ENCODE measurements at regions not wholly inside any gene's neighbourhood (a gene's known extent, or its start where the extent isn't known, plus 50 kb on each side); places are given as distances from the start of the nearest gene placed in this dataset.
"Not testable (repeated sequence)": the region's sequence is repeated elsewhere in the genome, so short reads cannot be mapped to it uniquely, and the experiment has no call there.

DNA sequence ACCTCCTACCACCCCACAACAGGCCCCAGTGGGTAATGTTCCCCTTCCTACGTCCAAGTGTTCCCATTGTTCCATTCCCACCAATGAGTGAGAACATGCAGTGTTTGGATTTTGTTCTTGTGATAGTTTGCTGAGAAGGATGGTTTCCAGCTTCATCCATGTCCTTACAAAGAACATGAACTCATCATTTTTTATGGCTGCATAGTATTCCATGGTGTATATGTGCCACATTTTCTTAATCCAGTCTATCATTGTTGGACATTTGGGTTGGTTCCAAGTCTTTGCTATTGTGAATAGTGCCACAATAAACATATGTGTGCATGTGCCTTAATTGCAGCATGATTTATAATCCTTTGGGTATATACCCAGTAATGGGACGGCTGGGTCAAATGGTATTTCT, 81.6 kb downstream of the P2RY10 start:
- DNase-seq (ENCODE audit: low read depth) = not testable (repeated sequence)

DNA sequence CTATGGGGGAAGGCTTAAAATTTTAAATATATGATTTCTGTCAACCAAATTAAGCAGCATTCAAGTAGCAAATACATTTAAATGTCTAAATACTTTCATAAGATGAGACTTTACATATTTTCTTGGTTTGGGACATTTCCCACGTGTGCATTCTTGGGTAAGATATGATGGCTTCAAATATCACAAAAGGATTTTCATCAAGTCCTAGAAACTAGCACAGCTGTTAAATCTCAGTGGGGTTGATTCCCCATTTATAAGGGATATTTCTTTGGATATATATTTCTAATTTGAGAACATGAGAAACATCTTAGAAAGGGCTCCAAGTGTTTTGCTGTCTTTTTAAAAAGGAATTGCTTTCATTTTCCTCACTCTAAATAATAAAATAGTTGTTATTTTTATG, 90.2 kb downstream of the P2RY10 start:
- no peak for DNase-seq (ENCODE audit: low read depth)

DNA sequence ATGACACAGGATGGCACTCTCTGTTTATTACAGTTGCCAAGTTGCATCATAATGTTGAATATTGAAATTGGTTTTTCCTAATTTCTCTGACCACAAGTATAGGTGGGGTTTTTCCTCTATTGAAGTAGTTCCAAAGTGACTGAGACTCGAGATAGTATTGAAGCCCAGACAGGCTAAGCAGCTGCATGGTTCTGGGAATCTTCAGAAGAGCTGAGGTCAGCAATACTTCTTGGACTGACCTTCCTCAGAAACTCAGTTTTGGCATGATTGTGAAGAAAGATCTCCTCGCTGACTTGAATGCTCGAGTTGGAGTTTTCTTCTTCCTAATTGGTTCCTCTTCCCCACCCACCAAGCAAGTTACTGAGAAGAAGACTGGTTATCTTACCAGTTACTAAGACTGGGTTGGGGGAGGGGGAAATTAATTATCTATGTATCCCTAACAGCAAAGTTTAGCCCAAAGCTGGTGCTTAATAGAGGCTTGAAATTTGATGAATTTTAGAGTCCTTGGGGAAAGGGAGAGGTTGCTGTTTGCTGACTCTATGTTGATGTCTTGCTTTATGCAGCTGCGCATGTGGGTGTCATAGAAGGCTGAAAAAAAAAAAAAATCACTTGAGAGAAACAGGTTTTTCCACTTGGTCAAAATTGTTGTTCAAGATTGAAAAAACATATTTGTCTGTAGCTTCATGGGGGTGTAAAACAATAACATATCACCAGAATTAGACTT, 91.1 kb downstream of the P2RY10 start:
- DNase-seq (ENCODE audit: low read depth) = no peak

DNA sequence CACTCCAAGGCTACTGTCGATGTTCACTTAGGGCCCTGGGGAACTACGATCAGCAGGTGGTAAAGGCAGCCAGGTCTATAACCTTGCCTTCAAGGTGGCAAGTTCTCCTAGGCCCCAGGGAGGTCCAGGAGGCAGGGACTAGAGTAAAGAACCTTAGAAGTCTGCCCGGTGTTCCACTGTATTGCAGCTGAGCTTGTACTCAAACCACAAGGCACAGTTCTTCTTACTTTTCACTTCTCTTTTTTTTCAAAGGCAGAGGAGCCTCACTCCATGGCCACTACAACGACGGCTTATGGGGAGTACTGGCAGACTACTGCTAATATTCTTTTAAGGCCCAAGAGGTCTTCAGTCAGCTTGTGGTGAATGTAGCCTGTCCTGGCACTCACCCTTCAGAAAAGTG, 78.8 kb upstream of the GPR174 start:
- DNase-seq (ENCODE audit: low read depth) = no peak

DNA sequence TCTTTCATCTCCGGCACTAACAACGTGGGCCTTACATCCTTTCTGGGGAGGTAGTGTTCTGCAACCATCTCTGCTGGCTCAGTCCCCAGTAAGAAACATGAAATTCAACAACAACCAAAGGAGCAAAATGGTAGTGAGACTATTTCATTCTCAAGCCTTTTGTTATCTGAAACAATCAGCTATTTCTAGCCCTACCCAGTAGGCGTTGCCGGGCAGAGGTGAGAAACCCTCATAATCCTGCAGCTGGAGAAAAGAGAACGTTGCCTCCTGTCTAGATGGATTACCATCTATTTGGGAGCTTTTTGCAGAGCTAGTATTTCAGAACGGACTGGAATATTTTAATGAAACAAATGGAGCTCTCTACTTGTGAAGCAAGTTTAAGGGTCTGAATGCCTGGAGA, 66.4 kb upstream of the GPR174 start:
- DNase-seq (ENCODE audit: low read depth) = no peak

DNA sequence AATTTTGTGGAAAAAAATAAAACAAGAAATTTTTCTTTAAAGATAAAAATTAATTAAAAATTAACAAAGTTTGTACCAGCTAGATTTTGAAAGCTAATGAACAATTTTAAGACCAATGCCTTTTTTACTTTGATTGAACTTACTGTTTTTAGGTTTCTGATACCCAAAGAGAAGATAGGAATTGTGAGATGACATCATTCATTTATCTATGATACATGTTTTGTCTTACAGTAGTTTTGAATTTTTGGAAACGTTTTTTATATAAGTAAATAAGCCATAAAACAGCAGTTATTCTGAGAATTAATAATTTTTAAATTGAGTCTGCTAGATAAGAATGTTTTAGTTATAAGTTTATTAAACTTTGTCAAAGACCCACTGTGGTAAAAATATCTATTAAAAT, 65.0 kb upstream of the GPR174 start:
- no peak for DNase-seq (ENCODE audit: low read depth)

DNA sequence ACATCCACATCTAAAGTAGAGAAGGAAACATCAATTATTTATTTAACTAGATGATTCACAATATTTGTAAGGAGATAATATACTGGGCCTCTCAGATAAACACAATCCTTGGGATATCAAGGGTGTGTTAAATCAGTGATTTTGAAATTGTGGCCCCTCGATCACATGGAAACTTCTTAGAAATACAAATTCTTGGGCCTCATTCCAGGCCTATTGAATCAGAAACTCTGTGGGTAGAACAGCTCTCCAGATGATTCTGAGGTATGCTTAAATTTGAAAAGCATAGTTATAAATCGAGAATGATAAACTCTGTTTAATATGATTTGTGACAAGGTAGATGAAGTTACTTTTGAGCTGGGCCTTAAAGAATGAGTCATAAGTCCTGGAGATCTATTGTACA, 64.3 kb upstream of the GPR174 start:
- peak; percentile 13 for DNase-seq (ENCODE audit: low read depth)

DNA sequence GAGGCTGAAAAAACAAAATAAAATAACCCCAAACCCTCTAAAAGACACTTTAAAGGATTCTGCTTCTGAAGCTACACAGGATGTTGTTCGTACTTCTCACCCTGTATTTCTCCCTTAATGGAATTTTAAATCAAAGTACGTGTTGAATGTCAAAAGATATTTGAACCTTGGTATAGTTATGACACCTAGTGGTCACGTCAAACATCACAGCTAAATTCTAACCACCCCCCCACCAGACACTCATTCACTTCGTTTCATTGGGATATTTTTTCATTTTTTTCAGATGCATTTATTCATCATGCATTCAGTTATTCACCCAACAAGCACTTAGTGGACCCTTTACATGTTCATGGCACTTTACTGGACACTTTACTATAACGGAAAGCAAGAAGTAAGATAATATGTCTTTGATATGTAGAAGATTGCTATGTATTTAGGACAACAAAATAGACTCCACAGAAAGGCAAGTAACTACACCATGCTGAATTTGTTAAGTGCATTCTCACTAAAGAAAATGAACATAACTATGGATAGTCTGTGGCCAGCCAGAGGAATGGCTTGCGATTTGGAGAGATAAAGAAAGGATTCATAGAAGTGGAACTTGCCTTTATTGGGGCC, 62.5 kb upstream of the GPR174 start:
- DNase-seq (ENCODE audit: low read depth) = peak; percentile 26

DNA sequence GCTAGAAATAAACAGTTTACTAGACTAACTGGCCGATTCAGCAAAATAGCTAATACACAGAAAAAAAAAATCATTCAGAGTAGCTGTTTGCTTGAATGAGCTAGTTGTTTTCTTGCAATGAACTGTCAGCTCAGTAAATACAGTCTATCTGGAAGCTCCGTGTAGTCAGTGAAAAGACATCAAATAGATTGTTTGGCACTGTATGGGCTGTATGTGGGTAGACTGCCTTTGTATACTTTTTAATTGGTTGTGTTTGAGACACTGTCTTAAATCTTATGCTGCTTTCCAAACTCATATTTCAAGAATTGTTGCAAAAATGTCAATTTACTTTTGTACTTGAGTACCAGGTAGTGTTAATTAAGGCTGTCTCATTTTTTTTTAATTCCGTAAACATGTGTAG, 61.6 kb upstream of the GPR174 start:
- no peak for DNase-seq (ENCODE audit: low read depth)

DNA sequence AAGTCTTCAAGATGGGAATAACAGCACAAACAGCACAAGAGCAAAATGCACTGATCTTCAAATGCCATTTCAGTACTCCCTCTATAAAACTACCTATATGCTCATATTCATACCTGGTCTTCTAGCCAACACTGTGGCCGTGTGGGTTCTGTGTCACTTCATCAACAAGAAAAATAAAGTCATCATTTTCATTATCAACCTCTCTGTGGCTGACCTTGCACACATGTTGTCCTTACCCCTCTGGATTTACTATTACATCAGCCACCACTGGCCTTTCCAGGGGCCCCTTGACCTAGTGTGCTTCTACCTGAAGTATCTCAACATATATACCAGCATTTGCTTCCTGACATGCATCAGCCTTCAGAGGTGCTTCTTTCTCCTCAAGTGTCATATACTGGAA, 59.6 kb upstream of the GPR174 start:
- no peak for DNase-seq (ENCODE audit: low read depth)

DNA sequence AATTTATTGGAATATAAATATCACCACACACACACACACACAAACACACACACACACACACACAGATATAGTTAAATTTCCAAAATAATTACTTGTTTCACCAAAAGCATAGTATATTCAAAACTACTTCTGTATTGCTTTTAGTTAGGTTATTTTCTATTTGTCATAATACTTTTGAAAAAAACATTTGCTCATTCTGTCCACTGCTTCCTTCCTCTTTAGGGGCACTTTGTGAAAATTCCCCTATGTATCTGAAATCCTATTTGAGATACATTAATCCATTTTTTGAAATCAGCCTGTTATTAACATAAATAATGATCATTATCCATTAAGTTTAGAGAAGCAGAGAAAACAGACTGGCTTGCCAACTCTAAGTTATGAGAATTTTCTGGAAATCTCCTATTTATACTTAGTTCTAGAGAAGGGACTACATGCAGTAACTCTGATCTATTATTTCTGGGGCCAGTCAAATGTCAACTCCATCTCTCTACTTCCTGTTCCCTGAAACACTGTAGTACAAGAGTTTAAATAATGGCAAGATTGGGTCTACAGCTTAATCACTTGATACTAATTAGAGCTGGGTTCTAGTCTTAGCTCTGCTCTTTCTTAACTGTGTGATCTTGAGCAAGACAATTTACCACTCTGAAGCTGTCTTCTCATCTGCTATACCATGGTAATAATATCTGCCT, 54.4 kb upstream of the GPR174 start:
- no peak for DNase-seq (ENCODE audit: low read depth)

DNA sequence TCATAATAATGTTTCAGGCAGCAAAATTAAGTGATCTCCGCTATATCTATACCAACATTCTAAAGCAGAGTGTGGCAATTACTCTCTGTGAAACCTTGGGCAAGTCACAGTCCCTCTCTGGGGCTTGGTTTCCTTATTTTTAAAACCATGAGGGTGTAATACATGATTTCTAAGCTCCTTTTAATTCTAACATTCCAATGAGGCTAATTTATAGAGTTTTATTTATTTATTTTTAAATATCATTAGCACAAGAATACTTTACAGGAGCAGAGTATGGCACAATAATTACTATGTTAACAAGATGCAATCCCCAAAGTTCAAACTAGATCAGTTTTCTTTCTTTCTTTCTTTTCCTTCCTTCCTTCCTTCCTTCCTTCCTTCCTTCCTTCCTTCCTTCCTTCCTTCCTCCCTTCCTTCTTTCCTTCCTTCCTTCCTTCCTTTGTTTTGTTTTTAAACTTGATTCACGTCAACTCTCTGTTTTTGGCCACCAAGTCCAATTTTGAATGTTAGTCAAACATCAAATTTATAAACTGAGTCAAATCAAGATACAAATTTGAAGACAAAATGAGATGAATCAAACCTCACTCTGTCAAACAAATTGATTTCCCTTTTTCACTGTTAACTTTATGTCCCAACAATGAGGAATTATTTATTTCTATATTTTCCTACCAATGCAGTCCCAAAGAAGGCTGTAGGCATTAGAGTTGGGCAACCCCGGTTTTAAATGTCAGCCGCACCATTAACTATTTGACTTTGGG, 50.2 kb upstream of the GPR174 start:
- DNase-seq (ENCODE audit: low read depth) = no peak

Data from renal cortical epithelial cell (primary cell).